Mesendoderm (in vitro differentiated cells): ENCODE measurements at regions not wholly inside any gene's neighbourhood (a gene's known extent, or its start where the extent isn't known, plus 50 kb on each side); places are given as distances from the start of the nearest gene placed in this dataset.
"Not testable (repeated sequence)": the region's sequence is repeated elsewhere in the genome, so short reads cannot be mapped to it uniquely, and the experiment has no call there.

Experiments
- DNase-seq: peaks from one replicate; pipeline ENCODE4 v3.0.0; 2013
- H2AK5ac ChIP-seq: 2 replicates; pipeline ENCODE4 v1.6.1; 2013; ENCODE audit warnings: low read length, inconsistent platforms
- H2BK120ac ChIP-seq: 2 replicates; pipeline ENCODE4 v1.6.1; 2013; ENCODE audit warnings: low read depth, mild to moderate bottlenecking, low read length, moderate library complexity, mixed read lengths
- H2BK15ac ChIP-seq: replicated peaks from 2 replicates; pipeline ENCODE4 v1.6.1; 2013; ENCODE audit warnings: low read depth, mild to moderate bottlenecking, moderate library complexity
- H2BK5ac ChIP-seq: 2 replicates; pipeline ENCODE4 v1.6.1; 2013; ENCODE audit warnings: low read length, inconsistent platforms
- H3K18ac ChIP-seq: 2 replicates; pipeline ENCODE4 v1.6.1; 2013; ENCODE audit warnings: mild to moderate bottlenecking, low read length, mixed read lengths
- H3K23ac ChIP-seq: one replicate; pipeline ENCODE4 v1.6.1; 2013; ENCODE audit warnings: low read length
- H3K27ac ChIP-seq: 2 replicates; pipeline ENCODE4 v1.5.1; 2013; ENCODE audit warnings: low read depth, mild to moderate bottlenecking, inconsistent platforms, low read length, moderate library complexity
- H3K27me3 ChIP-seq: 2 replicates; pipeline ENCODE4 v1.6.1; 2013; ENCODE audit warnings: low read length, control low read depth, mild to moderate bottlenecking, inconsistent platforms; ENCODE audit not compliant: insufficient read depth, poor library complexity
- H3K36me3 ChIP-seq: 2 replicates; pipeline ENCODE4 v1.6.1; 2013; ENCODE audit warnings: low read length, inconsistent platforms; ENCODE audit not compliant: control insufficient read depth, insufficient read depth
- H3K4ac ChIP-seq: one replicate; pipeline ENCODE4 v1.6.1; 2013; ENCODE audit warnings: low read depth, mild to moderate bottlenecking, low read length, moderate library complexity
- H3K4me1 ChIP-seq: 2 replicates; pipeline ENCODE4 v1.6.1; 2013; ENCODE audit warnings: low read depth, low read length, inconsistent platforms; ENCODE audit not compliant: control insufficient read depth
- H3K4me2 ChIP-seq: 2 replicates; pipeline ENCODE4 v1.6.1; 2013; ENCODE audit warnings: low read length
- H3K4me3 ChIP-seq: 2 replicates; pipeline ENCODE4 v1.5.1; 2013; ENCODE audit warnings: mild to moderate bottlenecking, low read length
- H3K56ac ChIP-seq: one replicate; pipeline ENCODE4 v1.6.1; 2013; ENCODE audit warnings: low read length
- H3K79me1 ChIP-seq: 2 replicates; pipeline ENCODE4 v1.6.1; 2013; ENCODE audit warnings: low read length, inconsistent platforms
- H3K79me2 ChIP-seq: 2 replicates; pipeline ENCODE4 v1.6.1; 2013; ENCODE audit warnings: mild to moderate bottlenecking, low read length; ENCODE audit not compliant: control insufficient read depth, insufficient read depth
- H3K9ac ChIP-seq: 2 replicates; pipeline ENCODE4 v1.6.1; 2013; ENCODE audit warnings: low read length, inconsistent platforms
- H4K5ac ChIP-seq: one replicate; pipeline ENCODE4 v1.6.1; 2013; ENCODE audit warnings: low read length
- H4K8ac ChIP-seq: one replicate; pipeline ENCODE4 v1.6.1; 2013; ENCODE audit warnings: low read depth, mild to moderate bottlenecking, control low read depth, low read length, moderate library complexity
- WGBS: extraction: QIAGEN DNeasy Blood & Tissue Kit; methylation state at CpG from one replicate; pipeline ENCODE4 v1.1.7; 2013; ENCODE audit warnings: low lambda C conversion rate, missing lambda C conversion rate; ENCODE audit not compliant: insufficient coverage; ENCODE audit errors: extremely low coverage; 5-methylcytosine and 5-hydroxymethylcytosine counted together

GRCh38 chr3:145286937-145287336, 874.0 kb downstream of the PLOD2 start:
- Histone ChIP-seq H2BK120ac (no peak overlapping the region), H4K8ac (no peak overlapping the region), H3K4me2 (no peak overlapping the region), H3K4me3 (no peak overlapping the region), H3K18ac (no peak overlapping the region), H3K36me3 (no peaks in the 10 kb centered on the region), H2BK15ac (no peak overlapping the region), H3K23ac (no peak overlapping the region), H3K9ac (no peak overlapping the region), H3K27ac (no peak overlapping the region), H3K56ac (no peak overlapping the region), H3K27me3 (no peaks in the 10 kb centered on the region), H3K79me1 (no peaks in the 10 kb centered on the region), H2AK5ac (no peak overlapping the region), H3K79me2 (no peaks in the 10 kb centered on the region), H2BK5ac (no peak overlapping the region), H4K5ac (no peak overlapping the region), H3K4ac (no peak overlapping the region), H3K4me1 (no peaks in the 10 kb centered on the region)
- no peak for DNase-seq
- WGBS = no CpG with 5 or more reads among the region's 1 CpG

- Histone ChIP-seq H2BK5ac (no peak overlapping the region), H3K79me1 (no peaks in the 10 kb centered on the region), H3K23ac (no peak overlapping the region), H3K9ac (no peak overlapping the region), H3K56ac (no peak overlapping the region), H2AK5ac (no peak overlapping the region), H3K27ac (no peak overlapping the region), H4K5ac (no peak overlapping the region), H3K4me3 (no peak overlapping the region), H3K27me3 (no peaks in the 10 kb centered on the region), H3K18ac (no peak overlapping the region), H2BK15ac (no peak overlapping the region), H3K4me2 (no peak overlapping the region), H3K36me3 (no peaks in the 10 kb centered on the region), H3K4me1 (no peaks in the 10 kb centered on the region), H4K8ac (no peak overlapping the region), H2BK120ac (no peak overlapping the region), H3K4ac (no peak overlapping the region), H3K79me2 (no peaks in the 10 kb centered on the region)
- no peak for DNase-seq
- WGBS = no CpG with 5 or more reads among the region's 1 CpG
Measured at GRCh38 chr3:145290010-145290409, 871.0 kb downstream of the PLOD2 start.

- WGBS = no CpG with 5 or more reads among the region's 1 CpG
- no peaks in the 10 kb centered on the region for H3K4me1 ChIP-seq
Measured at GRCh38 chr3:145294572-145294971, 866.4 kb downstream of the PLOD2 start.

GRCh38 chr3:145307272-145307671, 853.7 kb downstream of the PLOD2 start:
- no peak overlapping the region for H3K9ac ChIP-seq
- no peak overlapping the region for H2BK15ac ChIP-seq
- no peak overlapping the region for H3K4ac ChIP-seq
- H3K79me2 ChIP-seq = no peaks in the 10 kb centered on the region
- no peaks in the 10 kb centered on the region for H3K36me3 ChIP-seq
- H2BK120ac ChIP-seq = no peak overlapping the region
- no peak overlapping the region for H3K18ac ChIP-seq
- H3K27ac ChIP-seq = no peak overlapping the region
- H3K4me3 ChIP-seq = no peak overlapping the region
- no peak overlapping the region for H2AK5ac ChIP-seq
- no peak for DNase-seq
- no peak overlapping the region for H4K5ac ChIP-seq
- no peak overlapping the region for H4K8ac ChIP-seq
- H3K79me1 ChIP-seq = no peaks in the 10 kb centered on the region
- no peak overlapping the region for H3K56ac ChIP-seq
- H3K27me3 ChIP-seq = no peaks in the 10 kb centered on the region
- H3K23ac ChIP-seq = no peak overlapping the region
- no peak overlapping the region for H3K4me2 ChIP-seq
- H2BK5ac ChIP-seq = no peak overlapping the region
- no peaks in the 10 kb centered on the region for H3K4me1 ChIP-seq

More at GRCh38 chr3:145294572-145294971, 866.4 kb downstream of the PLOD2 start:
- Histone ChIP-seq H3K79me2 (no peaks in the 10 kb centered on the region), H3K9ac (no peak overlapping the region), H3K23ac (no peak overlapping the region), H3K18ac (no peak overlapping the region), H3K27ac (no peak overlapping the region), H2BK15ac (no peak overlapping the region), H3K27me3 (no peaks in the 10 kb centered on the region), H3K4ac (no peak overlapping the region), H4K5ac (no peak overlapping the region), H2BK5ac (no peak overlapping the region), H3K4me2 (no peak overlapping the region), H3K79me1 (no peaks in the 10 kb centered on the region), H4K8ac (no peak overlapping the region), H3K4me3 (no peak overlapping the region), H2AK5ac (no peak overlapping the region), H3K56ac (no peak overlapping the region), H3K36me3 (no peaks in the 10 kb centered on the region), H2BK120ac (peak overlapping the region; percentile 45)
- no peak for DNase-seq

- Histone ChIP-seq H3K56ac (no peak overlapping the region), H3K36me3 (no peaks in the 10 kb centered on the region), H3K4me2 (no peak overlapping the region), H3K27me3 (no peaks in the 10 kb centered on the region), H3K23ac (no peak overlapping the region), H3K4me1 (no peaks in the 10 kb centered on the region), H3K9ac (no peak overlapping the region), H3K4me3 (no peak overlapping the region), H4K5ac (no peak overlapping the region), H2BK120ac (no peak overlapping the region), H3K27ac (no peak overlapping the region), H3K4ac (no peak overlapping the region), H2AK5ac (no peak overlapping the region), H3K79me1 (no peaks in the 10 kb centered on the region), H3K79me2 (no peaks in the 10 kb centered on the region), H3K18ac (no peak overlapping the region), H2BK15ac (no peak overlapping the region), H2BK5ac (no peak overlapping the region), H4K8ac (no peak overlapping the region)
- DNase-seq = no peak
- WGBS = no CpG with 5 or more reads among the region's 2 CpGs
Measured at GRCh38 chr3:145313751-145314150, 847.2 kb downstream of the PLOD2 start.

- H3K9ac ChIP-seq, H3K4ac ChIP-seq, H2BK15ac ChIP-seq, H3K27me3 ChIP-seq, H4K8ac ChIP-seq, H3K27ac ChIP-seq, H3K4me3 ChIP-seq, H2BK120ac ChIP-seq, H3K4me2 ChIP-seq, H3K56ac ChIP-seq, H3K79me1 ChIP-seq, H3K18ac ChIP-seq, H3K79me2 ChIP-seq, H2AK5ac ChIP-seq, H3K36me3 ChIP-seq, H4K5ac ChIP-seq, H3K4me1 ChIP-seq, H3K23ac ChIP-seq, H2BK5ac ChIP-seq: not testable (repeated sequence)
- WGBS = no CpG with 5 or more reads among the region's 4 CpGs
- peak; percentile 17 for DNase-seq
Measured at GRCh38 chr3:145316253-145316652, 844.7 kb downstream of the PLOD2 start.
